C1 segment of cervical spinal cord (tissue), 14 donors: ENCODE measurements at regions not wholly inside any gene's neighbourhood (a gene's known extent, or its start where the extent isn't known, plus 50 kb on each side); places are given as distances from the start of the nearest gene placed in this dataset.

ENCODE experiments used
- DNase-seq, 14 donors: peaks; one replicate each; lab custom pipeline; 2025; lab: John Stamatoyannopoulos, UW

DNA sequence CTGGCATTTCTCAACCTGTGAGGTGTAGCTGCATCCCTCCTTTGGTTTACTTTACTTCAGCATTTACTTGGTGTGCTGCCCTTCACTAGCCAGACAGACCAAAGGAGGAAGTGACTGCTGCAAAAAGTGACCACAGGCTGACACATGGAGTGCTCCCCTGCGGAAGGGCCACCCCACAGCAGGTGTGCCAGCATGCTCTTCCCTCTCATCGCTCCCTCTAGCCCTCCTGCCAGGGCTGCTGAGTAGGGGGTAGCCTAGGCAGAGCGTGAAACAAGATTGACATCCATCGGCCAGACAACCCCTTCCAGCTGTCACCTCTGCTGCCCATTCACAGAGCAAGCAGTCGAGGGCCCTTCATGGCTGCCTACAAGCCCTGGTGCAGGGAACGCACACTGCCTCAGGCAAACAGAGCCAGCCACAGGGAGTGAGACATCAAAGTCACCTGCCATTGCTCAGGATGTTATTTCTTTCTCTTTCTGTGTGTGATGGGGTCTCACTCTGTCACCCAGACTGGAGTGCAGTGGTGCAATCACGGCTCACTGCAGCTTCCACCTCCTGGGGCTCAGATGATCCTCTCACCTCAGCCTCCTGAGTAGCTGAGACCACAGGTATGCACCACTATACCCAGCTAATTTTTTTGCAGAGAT lies 102.0 kb upstream of the RPS6KA2 start:
- no peak for DNase-seq

DNA sequence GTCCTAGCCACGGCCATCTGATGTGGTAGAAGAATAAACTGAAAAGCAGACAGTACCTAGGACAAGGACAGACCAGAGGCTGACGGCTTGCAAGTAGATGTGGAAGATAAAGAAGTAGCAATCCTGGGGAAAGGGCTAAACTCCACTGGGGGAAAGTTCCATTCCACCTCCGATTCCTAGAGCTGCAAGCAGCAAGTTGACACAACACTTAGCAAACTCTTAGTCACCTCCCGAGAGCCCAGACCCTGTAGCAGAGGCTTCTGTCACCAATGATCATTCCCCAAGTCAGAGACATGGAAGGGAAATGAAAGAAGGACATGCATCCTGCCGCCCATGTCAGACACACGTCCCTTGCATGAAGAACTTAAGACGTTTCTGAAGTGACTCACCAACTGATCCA lies 99.2 kb upstream of the RPS6KA2 start:
- DNase-seq: no peak

DNA sequence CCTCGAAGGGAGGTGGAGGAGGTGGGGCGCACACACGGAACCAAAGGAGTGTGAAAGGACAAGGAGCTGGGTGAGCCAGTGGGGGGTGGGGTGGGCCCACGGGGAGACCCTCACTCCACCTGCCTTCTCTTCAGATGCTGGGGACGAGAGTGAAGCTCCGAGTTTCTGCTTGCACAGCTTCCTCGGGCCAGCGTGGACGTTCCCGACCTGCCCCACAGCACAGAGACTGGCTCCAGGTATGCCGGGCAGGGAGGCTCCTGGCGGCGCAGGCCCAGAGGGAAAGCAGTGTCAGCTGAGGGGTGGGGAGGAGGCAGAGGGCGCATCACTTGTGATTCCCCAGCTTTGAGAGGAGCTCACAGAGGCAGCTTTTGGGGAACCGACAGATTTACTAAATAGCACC lies 98.5 kb upstream of the RPS6KA2 start:
- no peak for DNase-seq

DNA sequence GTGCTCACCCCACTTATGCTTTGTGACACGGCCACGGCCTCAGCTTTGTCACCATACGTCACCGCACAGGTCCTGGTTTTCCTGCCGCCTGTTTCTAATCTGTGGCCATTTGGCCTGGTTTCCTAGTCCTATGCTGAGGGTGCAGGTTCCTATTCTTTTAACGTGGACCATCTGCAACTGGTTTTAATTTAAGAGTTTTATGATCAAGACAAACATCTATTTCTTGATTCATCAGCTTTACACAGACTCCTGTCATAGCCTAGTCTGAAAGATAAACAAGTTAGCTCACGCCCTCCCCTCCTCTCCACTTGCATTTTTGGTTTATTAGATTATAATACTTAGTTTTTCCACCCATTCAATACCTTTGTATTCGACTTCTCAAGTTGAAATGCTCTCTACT lies 97.5 kb upstream of the RPS6KA2 start:
- DNase-seq: no peak

DNA sequence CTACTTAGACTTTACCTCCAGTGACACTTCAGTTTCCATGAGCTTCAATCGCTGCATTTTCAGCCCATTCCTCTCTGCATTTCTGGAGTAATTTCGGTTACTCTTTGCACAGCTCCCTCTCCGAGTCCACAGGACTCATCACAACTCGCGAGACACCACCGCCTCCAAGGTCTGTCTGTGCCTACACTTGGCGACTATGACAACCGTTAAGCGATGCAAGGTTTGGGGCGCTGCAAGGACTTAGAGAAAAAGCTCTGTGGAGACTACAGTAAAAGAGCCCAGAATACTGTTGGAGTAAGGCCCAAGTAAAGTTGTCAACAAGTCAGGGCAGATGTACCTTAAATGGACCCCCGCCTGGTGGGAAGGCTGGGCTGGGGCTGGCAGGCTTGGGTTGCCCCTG lies 95.7 kb upstream of the RPS6KA2 start:
- DNase-seq: no peak

DNA sequence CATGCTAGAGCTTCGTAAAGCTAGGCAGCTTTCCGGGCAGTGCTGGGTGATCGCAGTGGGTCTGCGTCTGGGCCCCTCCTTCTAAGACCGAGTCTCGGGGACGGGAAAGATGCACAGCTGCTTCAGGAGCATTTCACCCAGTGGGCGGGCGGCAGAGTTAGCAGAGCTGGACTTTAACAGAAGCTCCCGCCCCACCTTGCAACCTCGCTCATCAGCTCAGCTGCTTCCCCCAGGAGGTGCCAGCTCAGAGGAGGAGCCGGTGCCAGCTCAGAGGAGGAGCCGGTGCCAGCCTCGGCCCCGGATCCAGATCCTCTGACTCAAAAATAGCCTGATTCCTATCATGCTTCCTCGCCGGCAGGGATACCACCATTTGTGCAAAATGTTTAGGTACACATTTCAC lies 94.5 kb upstream of the RPS6KA2 start:
- peak in 1 of 14 donors; percentile 17 for DNase-seq

DNA sequence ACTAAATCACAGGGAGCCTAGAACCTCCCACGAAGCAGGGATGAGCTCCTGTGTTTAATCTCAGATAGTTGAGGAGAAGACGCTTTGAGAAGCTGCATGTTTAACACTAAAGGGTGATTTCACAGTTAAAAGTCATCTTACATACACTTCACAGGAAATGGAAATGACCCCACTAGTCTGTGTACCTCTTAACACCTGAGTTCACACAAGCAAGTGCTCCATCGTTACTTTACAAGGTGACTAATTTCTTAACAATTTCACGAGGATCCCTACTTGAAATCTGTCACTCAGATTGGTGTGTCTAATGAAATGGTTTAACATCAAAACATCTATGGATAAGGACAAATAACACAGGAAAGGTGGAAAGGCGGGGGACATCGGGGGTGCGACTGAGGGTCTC lies 93.8 kb upstream of the RPS6KA2 start:
- no peak for DNase-seq

DNA sequence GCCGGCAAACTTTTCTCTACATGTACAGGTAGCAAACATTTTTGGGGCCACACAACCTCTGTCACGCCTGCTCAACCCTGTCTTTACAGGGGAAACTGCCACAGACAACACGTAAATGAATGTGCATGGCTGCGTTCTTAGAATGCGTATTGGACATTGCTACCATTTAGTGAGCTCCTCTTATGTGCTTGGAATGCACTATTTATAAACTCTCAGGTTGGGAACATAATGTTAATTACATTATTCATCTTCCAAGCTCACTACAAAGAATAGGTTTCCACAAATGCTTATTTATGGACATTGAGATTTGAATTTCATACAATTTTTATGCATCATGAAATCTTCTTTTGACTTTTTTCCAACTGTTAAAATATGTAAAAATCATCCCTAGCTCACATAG lies 92.0 kb upstream of the RPS6KA2 start:
- DNase-seq: no peak

DNA sequence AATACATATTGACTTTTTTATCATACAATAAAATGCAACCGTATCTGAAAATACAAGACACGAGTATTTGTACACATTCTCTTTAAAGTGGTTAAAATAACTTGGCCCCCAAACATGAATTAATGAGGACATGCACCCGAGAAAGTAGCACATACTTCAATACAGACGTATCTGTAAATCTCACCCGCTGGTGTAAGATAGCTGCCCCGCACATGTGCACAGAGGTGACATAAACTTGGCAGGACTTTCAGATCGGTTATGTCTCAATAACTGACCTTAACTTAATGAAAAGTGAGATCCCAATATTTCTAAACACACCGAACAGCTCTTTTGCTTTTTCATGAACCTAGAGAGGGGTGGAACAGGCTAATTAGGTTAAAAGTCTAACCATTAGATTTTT lies 91.5 kb upstream of the RPS6KA2 start:
- DNase-seq: no peak

DNA sequence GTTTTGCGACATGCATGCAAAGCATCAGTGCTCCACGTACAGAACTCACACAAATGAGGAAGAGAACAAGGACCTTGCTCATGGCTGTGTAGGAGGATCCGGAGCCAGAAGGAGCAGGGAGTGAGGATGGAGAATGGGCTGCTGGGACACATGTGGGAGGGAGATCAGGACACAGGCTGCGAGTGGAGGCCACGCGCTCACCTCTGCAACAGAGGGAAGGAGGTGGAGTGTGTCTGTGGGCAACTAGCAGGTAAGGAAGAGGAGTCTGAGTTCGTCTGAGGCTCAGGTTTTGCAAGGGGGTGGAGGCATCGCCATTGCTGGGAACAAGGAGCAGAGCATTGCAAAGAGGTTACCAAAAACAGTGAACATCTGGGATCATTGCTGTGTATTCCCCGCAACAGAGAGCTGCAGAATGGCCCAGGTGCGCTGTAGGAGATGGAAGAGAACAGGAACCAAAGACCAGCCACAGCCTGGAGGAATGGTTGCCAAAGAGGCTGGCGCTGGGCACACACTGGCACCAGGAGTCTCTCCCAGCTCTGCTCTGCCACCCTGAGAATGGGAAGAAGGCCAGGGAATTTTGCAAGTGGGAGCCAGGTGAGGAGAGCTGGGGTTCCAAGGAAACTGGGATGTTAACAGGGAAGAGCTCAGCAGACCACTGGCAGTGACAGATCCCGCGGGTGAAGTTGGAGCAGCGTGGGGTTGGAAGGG lies 90.0 kb upstream of the RPS6KA2 start:
- DNase-seq: peak in 1 of 14 donors; percentile 24

DNA sequence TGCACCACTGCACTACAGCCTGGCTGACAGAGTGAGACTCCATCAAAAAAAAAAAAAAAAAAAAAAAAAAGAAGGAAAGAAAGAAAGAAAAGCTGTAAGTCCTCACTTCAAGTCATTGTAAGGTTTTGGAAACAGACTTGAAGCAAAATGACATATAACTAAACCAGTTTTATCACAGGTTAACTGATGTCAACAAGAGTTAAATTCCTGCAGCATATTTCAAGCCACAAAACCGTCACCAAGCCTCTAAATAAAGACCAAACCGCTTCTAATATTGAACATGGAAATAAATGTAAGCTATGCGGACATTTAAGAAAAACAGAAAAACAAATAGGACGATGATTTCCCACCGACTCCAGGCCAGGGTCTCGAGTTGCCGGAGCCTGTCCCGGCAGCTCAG lies 88.9 kb upstream of the RPS6KA2 start:
- no peak for DNase-seq

DNA sequence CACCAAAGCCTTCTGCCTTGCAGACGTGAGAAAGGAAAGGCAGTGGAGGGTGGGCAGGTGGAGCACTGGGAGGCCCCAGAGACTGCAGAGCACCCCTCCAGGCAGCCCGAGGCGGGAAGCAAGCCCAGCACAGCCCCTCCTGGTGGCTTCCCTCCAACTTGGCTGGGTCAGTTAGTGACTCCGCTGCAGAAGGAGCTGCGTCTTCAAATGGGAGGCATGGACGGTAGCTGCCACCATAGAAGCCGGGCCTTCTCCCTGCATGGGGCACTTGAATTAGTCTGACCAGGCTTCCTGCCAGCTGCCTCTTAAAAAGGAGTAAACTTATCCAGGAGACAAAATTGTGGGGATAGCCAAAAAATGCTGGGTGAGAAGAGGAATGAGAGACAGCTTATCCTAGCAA lies 88.0 kb upstream of the RPS6KA2 start:
- DNase-seq: peak in 6 of 14 donors; percentile 20 to 57 (median 38)

DNA sequence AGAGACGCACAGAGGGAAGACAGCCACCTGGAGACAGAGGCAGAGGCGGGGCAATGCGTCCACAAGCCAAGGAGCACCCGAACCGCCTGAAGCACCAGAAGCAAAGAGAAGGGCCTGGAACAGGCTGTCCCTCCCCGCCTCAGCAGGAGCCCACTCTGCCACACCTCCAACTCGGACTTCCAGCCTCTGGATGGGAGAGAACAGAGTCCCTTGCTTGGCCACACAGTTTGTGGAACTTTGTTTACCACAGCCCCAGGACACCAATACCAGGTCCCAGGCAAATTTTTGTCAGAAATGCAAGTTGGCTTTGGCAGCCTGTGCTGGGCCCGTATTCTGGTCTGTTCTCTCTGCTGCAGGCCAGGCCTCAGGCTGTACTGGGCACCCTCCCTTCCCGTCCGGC lies 87.5 kb upstream of the RPS6KA2 start:
- DNase-seq: peak in 3 of 14 donors; percentile 21 to 57 (median 24)

DNA sequence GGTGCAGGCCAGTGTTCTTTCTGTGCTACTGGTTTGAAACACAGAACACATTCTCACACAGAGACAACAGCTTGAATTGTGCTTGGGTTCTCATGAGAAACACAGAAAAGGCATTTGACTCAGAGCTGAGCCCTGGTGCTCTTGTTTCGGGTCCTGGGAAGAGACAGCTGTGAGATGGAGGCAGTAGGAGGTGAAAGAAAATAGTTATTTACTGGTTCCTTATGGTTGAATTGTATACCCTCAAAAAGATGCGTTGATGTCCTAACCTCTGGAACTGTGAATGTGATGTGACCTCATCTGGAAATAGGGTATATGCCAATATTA lies 87.1 kb upstream of the RPS6KA2 start:
- DNase-seq: peak in 1 of 14 donors; percentile 8

DNA sequence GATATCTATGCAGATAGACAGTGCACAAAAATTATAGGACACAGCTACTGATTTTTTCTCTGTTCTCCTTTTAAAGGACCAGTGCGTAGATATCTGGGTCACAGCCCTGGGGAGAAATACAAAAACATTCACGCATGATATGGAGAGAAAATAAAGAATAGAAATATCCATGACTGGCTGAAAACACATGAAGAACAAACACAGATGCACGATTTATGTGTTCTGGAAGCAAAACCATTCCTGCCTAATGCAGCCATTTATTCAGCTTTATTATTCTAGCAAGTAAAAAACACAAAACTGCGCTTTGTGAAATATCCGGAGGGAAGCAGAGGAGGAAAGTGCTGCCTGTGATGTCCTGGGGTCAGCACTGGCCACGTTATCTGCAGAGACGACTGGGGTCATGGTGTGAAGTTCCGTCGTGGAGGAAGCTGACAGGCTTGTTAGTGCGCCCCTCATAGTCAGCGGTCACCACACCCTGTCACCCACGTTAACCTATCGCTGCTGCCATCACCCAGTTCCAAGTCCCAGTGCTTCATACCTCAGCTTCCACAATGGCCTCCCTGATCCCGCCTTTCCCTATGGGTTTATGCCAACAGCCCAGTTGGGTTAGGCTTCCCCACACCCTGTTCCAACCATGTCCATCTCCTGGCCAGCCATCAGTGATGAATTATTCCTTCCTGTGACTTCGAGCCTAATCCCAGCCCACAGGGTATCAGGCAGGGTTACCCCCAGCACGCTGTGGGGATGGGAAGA lies 86.6 kb upstream of the RPS6KA2 start:
- no peak for DNase-seq

DNA sequence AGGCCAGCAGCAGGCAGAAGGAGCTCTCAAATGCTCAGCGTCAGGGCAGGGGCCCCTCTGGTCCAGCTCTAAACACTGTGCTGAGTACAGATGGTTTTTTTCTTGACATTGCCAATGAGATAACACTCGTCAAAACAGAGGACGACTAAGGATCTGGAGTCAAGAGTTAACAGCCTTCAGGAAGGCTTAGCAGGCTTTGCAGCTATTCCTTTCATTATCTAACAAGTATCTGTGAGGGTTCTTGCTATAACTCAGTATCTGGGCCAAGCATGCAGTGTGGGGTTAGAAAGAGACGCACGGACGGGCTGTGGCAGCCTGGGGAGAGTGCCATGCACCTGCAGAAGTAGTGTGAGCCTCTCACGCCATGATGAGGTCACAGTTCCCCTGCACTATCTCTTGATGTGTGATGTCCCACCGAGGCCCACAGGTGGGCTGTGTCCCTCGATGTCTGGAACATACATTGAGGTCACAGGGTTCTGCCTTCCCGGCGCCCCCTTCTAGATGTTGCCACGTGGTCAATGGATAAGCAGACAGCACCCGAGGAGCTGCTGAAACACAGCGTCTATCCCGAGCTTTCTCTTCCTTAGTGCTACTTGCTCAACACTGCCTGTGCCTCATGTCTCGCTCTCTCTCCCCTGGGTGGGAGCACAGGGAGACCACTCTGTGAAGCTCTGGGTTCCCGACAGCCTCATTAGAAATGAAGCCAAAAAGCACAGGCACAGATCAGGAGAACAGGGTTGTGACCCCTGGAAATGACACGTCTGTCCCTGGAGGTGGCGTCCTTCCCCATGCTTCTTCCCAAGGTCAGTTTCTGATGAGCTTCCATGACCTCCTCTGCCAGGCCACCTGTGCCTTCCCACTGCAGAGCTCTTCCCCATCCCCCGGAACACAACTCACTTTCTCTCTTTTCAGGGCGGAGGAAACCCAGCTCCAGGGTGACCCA lies 85.5 kb upstream of the RPS6KA2 start:
- DNase-seq: no peak

DNA sequence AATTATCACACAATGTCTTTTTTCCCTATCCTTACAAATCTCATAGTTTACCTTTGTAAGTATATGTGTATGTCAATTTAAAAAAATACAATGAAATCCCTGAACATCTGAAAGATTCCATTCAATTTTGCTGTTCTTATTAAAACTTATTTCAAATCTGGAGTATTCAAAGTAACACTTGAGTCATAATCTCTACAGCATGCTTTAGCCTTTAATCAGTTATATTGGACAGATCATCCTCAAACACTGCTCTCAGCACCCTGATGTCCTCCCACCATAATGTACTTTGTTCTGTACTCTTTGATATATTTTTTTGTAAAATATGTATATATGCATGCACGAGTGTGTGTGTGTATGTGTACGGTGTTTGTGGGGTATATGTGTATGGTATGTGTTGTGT lies 83.0 kb upstream of the RPS6KA2 start:
- DNase-seq: no peak

DNA sequence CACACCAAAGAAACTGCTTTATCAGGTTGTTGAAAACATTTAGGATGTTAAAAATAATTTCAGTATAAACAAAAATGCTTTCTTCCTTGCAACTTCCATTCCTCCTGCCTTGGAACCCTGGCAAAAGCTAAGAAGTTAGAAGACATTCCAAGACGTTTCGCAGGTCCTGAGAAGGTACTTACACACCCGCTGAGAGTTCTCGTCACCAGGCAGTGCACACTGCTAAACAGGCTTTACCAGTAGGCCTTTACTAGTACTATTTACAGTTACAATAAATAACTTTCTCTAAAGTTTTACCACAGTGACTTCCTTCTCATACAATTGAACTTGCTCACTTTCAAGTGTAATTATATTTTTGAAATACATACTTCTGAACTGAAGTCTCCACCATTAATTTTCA lies 81.4 kb upstream of the RPS6KA2 start:
- DNase-seq: no peak

DNA sequence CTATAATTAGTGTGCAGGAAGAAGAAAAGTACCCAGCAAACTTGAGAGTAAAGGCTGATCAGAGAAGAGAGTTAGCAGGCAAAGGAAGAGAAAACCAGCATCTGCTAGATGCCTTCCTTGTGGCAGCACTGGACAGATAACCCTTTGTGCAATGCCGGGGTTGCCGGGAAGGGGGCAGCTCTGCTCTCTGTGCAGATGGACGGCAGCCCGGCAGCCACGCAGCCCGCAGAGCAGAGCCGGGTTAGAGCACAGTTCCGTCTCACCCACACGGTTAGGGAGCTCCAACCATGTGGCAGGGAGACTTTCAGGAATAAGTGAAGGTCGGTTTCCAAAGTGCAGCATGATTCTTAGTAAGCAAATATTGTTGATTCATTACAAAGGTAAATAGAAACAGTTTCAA lies 80.0 kb upstream of the RPS6KA2 start:
- peak in 9 of 14 donors; percentile 10 to 64 (median 31) for DNase-seq

DNA sequence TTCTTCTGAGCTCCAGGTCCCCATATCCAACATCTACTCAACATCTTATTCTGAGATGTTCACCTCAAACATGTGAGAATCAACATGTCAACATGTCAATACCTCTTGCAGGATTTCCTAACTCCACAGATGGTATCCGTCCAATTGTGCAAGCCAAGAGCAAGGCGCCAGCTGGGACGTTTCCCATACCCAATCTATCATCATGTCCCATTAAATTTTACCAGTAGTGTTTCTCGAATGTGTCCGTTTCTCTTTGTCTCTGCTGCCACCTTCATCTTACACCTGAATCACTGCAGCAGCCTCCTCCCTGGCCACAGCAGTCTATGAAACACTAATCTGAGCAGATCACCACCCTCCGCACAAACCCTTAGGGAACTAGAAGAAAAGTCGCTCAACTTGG lies 78.0 kb upstream of the RPS6KA2 start:
- DNase-seq: no peak

DNA sequence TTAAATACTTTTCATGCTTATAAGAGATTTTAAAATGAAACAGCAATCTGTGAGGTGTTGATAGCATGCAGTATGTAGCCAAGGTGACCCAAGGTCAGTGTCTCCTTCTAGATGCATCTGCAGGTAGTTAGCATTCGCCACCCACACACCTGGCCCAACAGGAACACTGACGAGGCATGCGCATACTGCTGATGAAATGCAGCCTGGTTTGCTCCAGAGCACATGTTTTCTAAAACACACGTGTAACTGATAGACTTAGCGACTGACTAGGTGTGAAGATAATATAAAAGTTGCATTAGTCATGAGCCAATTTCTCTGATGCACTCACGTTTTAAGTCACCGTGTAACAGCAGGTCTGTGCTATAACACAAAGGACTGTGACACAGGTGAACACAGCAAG lies 77.1 kb upstream of the RPS6KA2 start:
- DNase-seq: no peak

DNA sequence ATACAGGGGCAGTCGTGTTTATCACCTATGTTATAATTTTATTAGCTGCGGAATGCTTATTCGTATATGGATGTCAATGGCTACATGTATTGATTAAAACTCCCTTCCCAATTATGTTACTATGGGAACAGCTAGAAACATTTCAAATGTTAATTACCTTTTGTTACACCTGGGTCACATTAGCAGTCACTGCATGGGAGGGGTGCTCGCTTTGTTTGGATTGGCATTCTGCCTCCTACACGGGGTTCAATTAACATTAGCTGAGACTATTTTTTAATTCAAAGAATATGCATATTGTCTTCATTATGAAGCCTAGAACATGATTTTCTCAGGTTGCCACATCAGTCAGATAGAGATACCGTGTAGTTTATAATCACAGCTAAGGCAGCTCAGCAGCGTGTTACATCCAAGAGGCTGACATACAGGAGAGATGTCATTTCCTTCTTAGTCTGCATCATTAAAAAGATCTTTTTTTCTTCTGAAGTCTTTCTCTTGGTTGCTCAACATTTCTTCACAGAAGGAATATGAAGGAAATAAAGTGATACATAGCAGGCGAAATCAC lies 76.2 kb upstream of the RPS6KA2 start:
- DNase-seq: no peak
